SK-N-SH treated with all-trans-retinoic acid at 6 μM for 48 hours (cell line): ENCODE measurements at regions not wholly inside any gene's neighbourhood (a gene's known extent, or its start where the extent isn't known, plus 50 kb on each side); places are given as distances from the start of the nearest gene placed in this dataset.

ENCODE experiments used
- ATAC-seq: fragments of 200-7000 bp; cut with Tn5 transposase; 3 replicates; pipeline ENCODE4 v1.9.1; 2020; ENCODE audit warnings: mild to moderate bottlenecking, moderate library complexity
- ARNTL ChIP-seq: fragments of 450-650 bp; formaldehyde crosslinking; IDR thresholded peaks from 2 replicates; pipeline ENCODE4 v1.5.0; 2020; ENCODE audit warnings: low read depth, mild to moderate bottlenecking, moderate library complexity, borderline replicate concordance
- BACH2 ChIP-seq: fragments of 250-450 bp; sonication (Bioruptor Pico); IDR thresholded peaks from 2 replicates; pipeline ENCODE4 v1.9.0; 2021; ENCODE audit warnings: mild to moderate bottlenecking, borderline replicate concordance
- CREB5 ChIP-seq: fragments of 250-450 bp; sonication (Bioruptor Pico); IDR thresholded peaks from 2 replicates; pipeline ENCODE4 v1.5.1; 2020; ENCODE audit warnings: low read depth, mild to moderate bottlenecking, moderate library complexity
- CSDC2 ChIP-seq: fragments of 250-450 bp; sonication (Bioruptor Pico); IDR thresholded peaks from 2 replicates; pipeline ENCODE4 v1.5.0; 2020; ENCODE audit warnings: mild to moderate bottlenecking, moderate library complexity
- CSRNP3 ChIP-seq: fragments of 250-450 bp; sonication (Bioruptor Pico); IDR thresholded peaks from 2 replicates; pipeline ENCODE4 v1.5.1; 2021; ENCODE audit warnings: mild to moderate bottlenecking, moderate library complexity
- ESRRG ChIP-seq: fragments of 250-450 bp; sonication (Bioruptor Pico); IDR thresholded peaks from 2 replicates; pipeline ENCODE4 v1.6.1; 2021; ENCODE audit warnings: mild to moderate bottlenecking
- ISL1 ChIP-seq: fragments of 250-450 bp; sonication (Bioruptor Pico); IDR thresholded peaks from 2 replicates; pipeline ENCODE4 v2.1.2; 2022; ENCODE audit warnings: mild to moderate bottlenecking, moderate library complexity
- OSR1 ChIP-seq: fragments of 250-450 bp; sonication (Bioruptor Pico); IDR thresholded peaks from 2 replicates; pipeline ENCODE4 v1.8.0; 2022; ENCODE audit warnings: moderate library complexity, mild to moderate bottlenecking, inconsistent platforms
- PATZ1 ChIP-seq: fragments of 250-450 bp; sonication (Bioruptor Pico); IDR thresholded peaks from 2 replicates; pipeline ENCODE4 v1.8.0; 2020; ENCODE audit warnings: mild to moderate bottlenecking, moderate library complexity, borderline replicate concordance
- PPARA ChIP-seq: fragments of 250-450 bp; sonication (Bioruptor Pico); IDR thresholded peaks from 2 replicates; pipeline ENCODE4 v1.5.0; 2020; ENCODE audit warnings: mild to moderate bottlenecking, borderline replicate concordance
- RARB ChIP-seq: fragments of 250-450 bp; sonication (Bioruptor Pico); IDR thresholded peaks from 2 replicates; pipeline ENCODE4 v1.8.0; 2021; ENCODE audit warnings: mild to moderate bottlenecking, moderate library complexity
- SNAI2 ChIP-seq: fragments of 250-450 bp; sonication (Bioruptor Pico); IDR thresholded peaks from 2 replicates; pipeline ENCODE4 v1.5.0; 2020; ENCODE audit warnings: mild to moderate bottlenecking, moderate library complexity
- TCF4 ChIP-seq: fragments of 250-450 bp; sonication (Bioruptor Pico); IDR thresholded peaks from 2 replicates; pipeline ENCODE4 v1.8.0; 2021; ENCODE audit warnings: mild to moderate bottlenecking, moderate library complexity, borderline replicate concordance
- TOX ChIP-seq: fragments of 250-450 bp; sonication (Bioruptor Pico); IDR thresholded peaks from 2 replicates; pipeline ENCODE4 v1.8.0; 2021; ENCODE audit warnings: mild to moderate bottlenecking, moderate library complexity, borderline replicate concordance
- TSHZ2 ChIP-seq: fragments of 250-450 bp; sonication (Bioruptor Pico); IDR thresholded peaks from 2 replicates; pipeline ENCODE4 v1.5.0; 2020; ENCODE audit warnings: mild to moderate bottlenecking, moderate library complexity
- ZC3H10 ChIP-seq: fragments of 250-450 bp; sonication (Bioruptor Pico); IDR thresholded peaks from 2 replicates; pipeline ENCODE4 v1.5.1; 2021; ENCODE audit warnings: mild to moderate bottlenecking, moderate library complexity
- ZFP3 ChIP-seq: fragments of 250-450 bp; sonication (Bioruptor Pico); IDR thresholded peaks from 2 replicates; pipeline ENCODE4 v1.5.0; 2020; ENCODE audit warnings: mild to moderate bottlenecking, moderate library complexity
- ZFP30 ChIP-seq: fragments of 450-650 bp; formaldehyde crosslinking; IDR thresholded peaks from 2 replicates; pipeline ENCODE4 v1.5.0; 2022; ENCODE audit warnings: mild to moderate bottlenecking, moderate library complexity
- ZNF565 ChIP-seq: fragments of 450-650 bp; formaldehyde crosslinking; conservative IDR thresholded peaks from 2 replicates; pipeline ENCODE4 v1.5.0; 2020; ENCODE audit warnings: low read depth, mild to moderate bottlenecking, moderate library complexity
- ZNF70 ChIP-seq: fragments of 450-650 bp; formaldehyde crosslinking; IDR thresholded peaks from 2 replicates; pipeline ENCODE4 v1.5.0; 2020; ENCODE audit warnings: mild to moderate bottlenecking, moderate library complexity
- ZNF8 ChIP-seq: fragments of 450-650 bp; formaldehyde crosslinking; IDR thresholded peaks from 2 replicates; pipeline ENCODE4 v1.5.0; 2020; ENCODE audit warnings: mild to moderate bottlenecking, moderate library complexity

DNA sequence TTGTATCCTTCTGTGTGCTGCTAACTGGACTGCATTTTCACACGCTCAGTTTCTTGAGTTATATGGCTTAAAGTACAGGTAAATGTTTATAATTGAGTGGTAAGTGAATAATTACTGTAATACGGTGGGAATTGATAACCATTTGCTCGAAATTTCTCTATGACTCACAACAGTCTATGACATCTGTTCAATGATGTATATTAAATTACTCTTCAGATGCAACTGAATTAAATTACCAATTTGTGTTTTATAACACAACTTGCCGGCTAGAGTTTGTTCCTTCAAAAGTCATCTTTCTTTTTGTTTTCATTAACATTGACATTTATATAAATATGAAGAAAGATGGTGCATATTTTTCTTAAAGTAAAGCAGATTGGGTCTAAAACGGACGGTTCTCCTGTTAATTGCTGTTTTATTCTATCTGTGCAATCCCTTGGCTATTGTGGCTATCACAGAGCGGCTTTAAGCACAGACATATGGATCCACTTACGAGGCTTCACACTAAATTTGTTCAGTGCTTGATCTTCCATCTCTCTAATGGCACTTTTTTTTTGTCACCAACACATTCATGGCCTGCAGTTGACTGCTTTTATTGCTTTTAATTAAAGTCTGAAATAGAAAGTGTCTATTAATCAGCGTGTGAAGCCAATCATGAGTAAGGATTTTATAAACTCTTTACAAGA is 1291.6 kb upstream of the SLC10A2 start:
- peak; percentile 62 for ATAC-seq
- peak; percentile 35 for TF ChIP-seq CREB5 (CRISPR knock-in tag)
- TF ChIP-seq TOX (CRISPR knock-in tag), result no peak
- TF ChIP-seq ZFP3 (CRISPR knock-in tag), result no peak
- TF ChIP-seq ZC3H10 (CRISPR knock-in tag), result peak; percentile 76; the same call in 1 of the 2 replicates
- TF ChIP-seq TSHZ2 (CRISPR knock-in tag), result peak; percentile 42; the same call in 1 of the 2 replicates
- TF ChIP-seq CSRNP3 (CRISPR knock-in tag), result peak; percentile 86
- no peak for TF ChIP-seq ZNF70 (CRISPR knock-in tag)
- peak; percentile 92 for TF ChIP-seq TCF4
- 0 out of 2 replicates have a peak, but pooled peaks have one; percentile 34 for TF ChIP-seq ESRRG (CRISPR knock-in tag)
- TF ChIP-seq ZNF565, result no peak
- peak; percentile 78 for TF ChIP-seq ISL1 (CRISPR knock-in tag)
- no peak for TF ChIP-seq OSR1 (CRISPR knock-in tag)
- TF ChIP-seq PPARA (CRISPR knock-in tag), result no peak
- 0 out of 2 replicates have a peak, but pooled peaks have one; percentile 4 for TF ChIP-seq ZNF8 (CRISPR knock-in tag)
- no peak for TF ChIP-seq BACH2 (CRISPR knock-in tag)
- TF ChIP-seq ZFP30 (CRISPR knock-in tag), result 0 out of 2 replicates have a peak, but pooled peaks have one; percentile 53
- peak; percentile 58; the same call in 1 of the 2 replicates for TF ChIP-seq PATZ1 (CRISPR knock-in tag)
- no peak for TF ChIP-seq SNAI2 (CRISPR knock-in tag)
- no peak for TF ChIP-seq ARNTL (CRISPR knock-in tag)

- TF ChIP-seq CSDC2 (CRISPR knock-in tag) (peak; percentile 84; the same call in 1 of the 2 replicates), ZNF565 (no peak), ISL1 (CRISPR knock-in tag) (peak; percentile 28), ZFP3 (CRISPR knock-in tag) (0 out of 2 replicates have a peak, but pooled peaks have one; percentile 11), CSRNP3 (CRISPR knock-in tag) (no peak), SNAI2 (CRISPR knock-in tag) (no peak), ZFP30 (CRISPR knock-in tag) (no peak), ESRRG (CRISPR knock-in tag) (no peak), RARB (CRISPR knock-in tag) (no peak)
- peak; percentile 89 for ATAC-seq
Measured at GRCh38 chr13:104357174-104357573, 1291.0 kb upstream of the SLC10A2 start.
